Adrenal gland (tissue), 9 donors: ENCODE measurements at regions not wholly inside any gene's neighbourhood (a gene's known extent, or its start where the extent isn't known, plus 50 kb on each side); places are given as distances from the start of the nearest gene placed in this dataset.

Source experiments
- DNase-seq, 7 donors: peaks; one replicate each; pipeline ENCODE4 v3.0.0-alpha.2; 2019 to 2020
- H3K27ac ChIP-seq, 5 donors: fragments of 200-600 bp; sonication (generic) in 4 of 5; 1 replicate in 3 of 5; 2 replicates in 2 of 5; pipeline versions ENCODE4 v1.5.1 to v1.8.0; 2016 to 2020; ENCODE audit warnings: mild to moderate bottlenecking in 1 of 5
- H3K27me3 ChIP-seq: fragments of 200-600 bp; 2 replicates; pipeline ENCODE4 v1.8.0; 2021
- H3K36me3 ChIP-seq, 2 donors: fragments of 200-600 bp; replicated peaks in 1 of 2; 1 replicate in 1 of 2; 2 replicates in 1 of 2; pipeline versions ENCODE4 v1.5.1 to v1.8.0; 2018 to 2022
- H3K4me1 ChIP-seq, 2 donors: fragments of 200-600 bp; replicated peaks in 1 of 2; 1 replicate in 1 of 2; 2 replicates in 1 of 2; pipeline versions ENCODE4 v1.5.1 to v1.8.0; 2018 to 2021
- H3K4me3 ChIP-seq, 4 donors: fragments of 200-600 bp; sonication (generic) in 3 of 4; one replicate each; pipeline ENCODE4 v1.5.1; 2016 to 2018
- H3K9me3 ChIP-seq, 3 donors: fragments of 200-600 bp; sonication (generic) in 1 of 3; replicated peaks in 1 of 3; 1 replicate in 2 of 3; 2 replicates in 1 of 3; pipeline versions ENCODE4 v1.5.1 to v1.8.0; 2016 to 2021
- POLR2A ChIP-seq, 2 donors: fragments of 450-650 bp; IDR thresholded peaks; one replicate each; pipeline ENCODE4 v1.6.1; 2017; ENCODE audit warnings: antibody characterized with exemption in 2 of 2, mild to moderate bottlenecking in 2 of 2, moderate library complexity in 1 of 2
- WGBS, 4 donors: extraction: QIAGEN DNeasy Blood & Tissue Kit in 2 of 4; methylation state at CpG; one replicate each; pipeline versions ENCODE4 v1.1.5 to v1.1.7; 2013 to 2017; 5-methylcytosine and 5-hydroxymethylcytosine counted together
- intact Hi-C, 2 donors: fragments of 100-400 bp; cut with DNase I; formaldehyde crosslinking; loops; one replicate each; pipeline versions ENCODE4 v1.14.1 to v1.15.0; 2022 to 2023
- small RNA-seq, 2 donors: library from RNA; depleted of rRNA; stranded (forward); fragments of <200 nt; gene quantifications; one replicate each; pipeline ENCODE3, GENCODE V24; 2016
- TF ChIP-seq, protein P1 (sequence below), 6 experiments: fragments of 450-650 bp in 4 of 6; fragments of 200-600 bp in 2 of 6; sonication (generic) in 1 of 6; IDR thresholded peaks; 1 replicate in 5 of 6; 2 replicates in 1 of 6; pipeline versions ENCODE4 v1.5.1 to v1.8.0; 2016 to 2021; ENCODE audit warnings: antibody characterized with exemption in 6 of 6, mild to moderate bottlenecking in 2 of 6, moderate library complexity in 1 of 6
- donor health status: healthy with polysubstance abuse.
- donor health status: Bipolar disorder and iron deficiency.
- donor health status: DM: yes; HTN: yes; CAD: no.
- donor health status: DM: no; HTN: no; CAD: no.
- donor health status: DM: no; HTN: no; CAD: no.

- Histone ChIP-seq H3K36me3 (no peaks in the 10 kb centered on the region), H3K4me1 (no peaks in the 10 kb centered on the region), H3K9me3 (no peaks in the 10 kb centered on the region), H3K27me3 (no peaks in the 10 kb centered on the region), H3K4me3 (no peak overlapping the region), H3K27ac (no peak overlapping the region)
- WGBS, 4 donors, result 75 to 77% (median 77%) methylated on average over 23 of the region's 23 CpGs
- intact Hi-C loops, result no loop called here
- no peak for TF ChIP-seq POLR2A (IDR thresholded peaks at IDR 0.05)
- TF ChIP-seq, protein P1, sequence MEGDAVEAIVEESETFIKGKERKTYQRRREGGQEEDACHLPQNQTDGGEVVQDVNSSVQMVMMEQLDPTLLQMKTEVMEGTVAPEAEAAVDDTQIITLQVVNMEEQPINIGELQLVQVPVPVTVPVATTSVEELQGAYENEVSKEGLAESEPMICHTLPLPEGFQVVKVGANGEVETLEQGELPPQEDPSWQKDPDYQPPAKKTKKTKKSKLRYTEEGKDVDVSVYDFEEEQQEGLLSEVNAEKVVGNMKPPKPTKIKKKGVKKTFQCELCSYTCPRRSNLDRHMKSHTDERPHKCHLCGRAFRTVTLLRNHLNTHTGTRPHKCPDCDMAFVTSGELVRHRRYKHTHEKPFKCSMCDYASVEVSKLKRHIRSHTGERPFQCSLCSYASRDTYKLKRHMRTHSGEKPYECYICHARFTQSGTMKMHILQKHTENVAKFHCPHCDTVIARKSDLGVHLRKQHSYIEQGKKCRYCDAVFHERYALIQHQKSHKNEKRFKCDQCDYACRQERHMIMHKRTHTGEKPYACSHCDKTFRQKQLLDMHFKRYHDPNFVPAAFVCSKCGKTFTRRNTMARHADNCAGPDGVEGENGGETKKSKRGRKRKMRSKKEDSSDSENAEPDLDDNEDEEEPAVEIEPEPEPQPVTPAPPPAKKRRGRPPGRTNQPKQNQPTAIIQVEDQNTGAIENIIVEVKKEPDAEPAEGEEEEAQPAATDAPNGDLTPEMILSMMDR (IDR thresholded peaks at IDR 0.05), result no peak
- DNase-seq, result no peak
Observed at GRCh38 chr18:70380915-70381896, 92.4 kb downstream of the SOCS6 start.

Small RNA genes in the stretch of these regions (small RNA-seq; reads per million reads assigned to genes)
- 0 to 0.17 reads per million in 2 donors for gene RN7SL795P
